HL-60 (cell line): ENCODE measurements at regions not wholly inside any gene's neighbourhood (a gene's known extent, or its start where the extent isn't known, plus 50 kb on each side); places are given as distances from the start of the nearest gene placed in this dataset.

Source experiments
- DNase-seq, 2 experiments: peaks; one replicate each; pipeline ENCODE4 v3.0.0-alpha.2; 2010 to 2020; ENCODE audit warnings: low read depth in 1 of 2, low spot score in 1 of 2
- H3K27ac ChIP-seq: fragments of 250-450 bp; sonication (Bioruptor Pico); replicated peaks from 2 replicates; pipeline ENCODE4 v1.5.1; 2020; ENCODE audit warnings: mild to moderate bottlenecking, moderate library complexity
- H3K27me3 ChIP-seq: fragments of 250-450 bp; sonication (Bioruptor Pico); 2 replicates; pipeline ENCODE4 v1.5.1; 2021; ENCODE audit warnings: mild to moderate bottlenecking, moderate library complexity; ENCODE audit not compliant: insufficient read depth, poor library complexity, severe bottlenecking
- H3K4me3 ChIP-seq: replicated peaks from 2 replicates; pipeline ENCODE4 v1.5.1; 2011; ENCODE audit warnings: mild to moderate bottlenecking, control low read depth, low read length; ENCODE audit not compliant: insufficient read depth
- CTCF ChIP-seq: IDR thresholded peaks from one replicate; pipeline ENCODE4 v1.5.1; 2011; ENCODE audit warnings: low read length, control low read depth, inconsistent platforms; ENCODE audit not compliant: insufficient read depth
- GABPA ChIP-seq: IDR thresholded peaks from 2 replicates; pipeline ENCODE4 v1.6.1; 2012; ENCODE audit warnings: low read depth
- POLR2AphosphoS5 ChIP-seq: IDR thresholded peaks from 2 replicates; pipeline ENCODE4 v1.6.1; 2012; ENCODE audit warnings: low read depth
- REST ChIP-seq: IDR thresholded peaks from 2 replicates; pipeline ENCODE4 v1.6.1; 2012; ENCODE audit warnings: low read depth; ENCODE audit not compliant: insufficient replicate concordance
- SPI1 ChIP-seq: IDR thresholded peaks from 2 replicates; pipeline ENCODE4 v1.6.1; 2012; ENCODE audit warnings: low read depth, mild to moderate bottlenecking, borderline replicate concordance

GRCh38 chr5:148898413-148899075 lies 72.1 kb downstream of the ADRB2 start:
- TF ChIP-seq SPI1 (no peak), GABPA (no peak), REST (no peak), POLR2AphosphoS5 (no peak), CTCF (no peak)
- DNase-seq = no peak
- H3K27ac ChIP-seq = no peak overlapping the region
- no peak overlapping the region for H3K4me3 ChIP-seq
- H3K27me3 ChIP-seq = no peaks in the 10 kb centered on the region

- Histone ChIP-seq H3K4me3 (no peak overlapping the region), H3K27ac (no peak overlapping the region)
These were observed 73.6 kb downstream of the ADRB2 start for GRCh38 chr5:148899993-148900392.

More at GRCh38 chr5:148899993-148900392, 73.6 kb downstream of the ADRB2 start:
- TF ChIP-seq REST = no peak
- TF ChIP-seq POLR2AphosphoS5 = no peak
- TF ChIP-seq SPI1 = no peak
- no peak for TF ChIP-seq GABPA
- no peak for TF ChIP-seq CTCF
- H3K27me3 ChIP-seq = no peaks in the 10 kb centered on the region
- DNase-seq = no peak
